SK-N-SH treated with all-trans-retinoic acid at 6 μM for 48 hours (cell line): ENCODE measurements at regions not wholly inside any gene's neighbourhood (a gene's known extent, or its start where the extent isn't known, plus 50 kb on each side); places are given as distances from the start of the nearest gene placed in this dataset.
"Not testable (repeated sequence)": the region's sequence is repeated elsewhere in the genome, so short reads cannot be mapped to it uniquely, and the experiment has no call there.

Source experiments
- ATAC-seq: fragments of 200-7000 bp; cut with Tn5 transposase; 3 replicates; pipeline ENCODE4 v1.9.1; 2020; ENCODE audit warnings: mild to moderate bottlenecking, moderate library complexity
- ARNTL ChIP-seq: fragments of 450-650 bp; formaldehyde crosslinking; IDR thresholded peaks from 2 replicates; pipeline ENCODE4 v1.5.0; 2020; ENCODE audit warnings: low read depth, mild to moderate bottlenecking, moderate library complexity, borderline replicate concordance
- BACH2 ChIP-seq: fragments of 250-450 bp; sonication (Bioruptor Pico); IDR thresholded peaks from 2 replicates; pipeline ENCODE4 v1.9.0; 2021; ENCODE audit warnings: mild to moderate bottlenecking, borderline replicate concordance
- CREB5 ChIP-seq: fragments of 250-450 bp; sonication (Bioruptor Pico); IDR thresholded peaks from 2 replicates; pipeline ENCODE4 v1.5.1; 2020; ENCODE audit warnings: low read depth, mild to moderate bottlenecking, moderate library complexity
- CSDC2 ChIP-seq: fragments of 250-450 bp; sonication (Bioruptor Pico); IDR thresholded peaks from 2 replicates; pipeline ENCODE4 v1.5.0; 2020; ENCODE audit warnings: mild to moderate bottlenecking, moderate library complexity
- CSRNP3 ChIP-seq: fragments of 250-450 bp; sonication (Bioruptor Pico); IDR thresholded peaks from 2 replicates; pipeline ENCODE4 v1.5.1; 2021; ENCODE audit warnings: mild to moderate bottlenecking, moderate library complexity
- GLIS3 ChIP-seq: fragments of 250-450 bp; sonication (Bioruptor Pico); IDR thresholded peaks from 2 replicates; pipeline ENCODE4 v1.5.0; 2020; ENCODE audit warnings: mild to moderate bottlenecking, moderate library complexity
- ISL1 ChIP-seq: fragments of 250-450 bp; sonication (Bioruptor Pico); IDR thresholded peaks from 2 replicates; pipeline ENCODE4 v2.1.2; 2022; ENCODE audit warnings: mild to moderate bottlenecking, moderate library complexity
- OSR1 ChIP-seq: fragments of 250-450 bp; sonication (Bioruptor Pico); IDR thresholded peaks from 2 replicates; pipeline ENCODE4 v1.8.0; 2022; ENCODE audit warnings: moderate library complexity, mild to moderate bottlenecking, inconsistent platforms
- POU6F1 ChIP-seq: fragments of 250-450 bp; sonication (Bioruptor Pico); IDR thresholded peaks from 2 replicates; pipeline ENCODE4 v1.8.0; 2021; ENCODE audit warnings: low read depth, mild to moderate bottlenecking, moderate library complexity, borderline replicate concordance
- PPARA ChIP-seq: fragments of 250-450 bp; sonication (Bioruptor Pico); IDR thresholded peaks from 2 replicates; pipeline ENCODE4 v1.5.0; 2020; ENCODE audit warnings: mild to moderate bottlenecking, borderline replicate concordance
- TCF4 ChIP-seq: fragments of 250-450 bp; sonication (Bioruptor Pico); IDR thresholded peaks from 2 replicates; pipeline ENCODE4 v1.8.0; 2021; ENCODE audit warnings: mild to moderate bottlenecking, moderate library complexity, borderline replicate concordance
- TOX ChIP-seq: fragments of 250-450 bp; sonication (Bioruptor Pico); IDR thresholded peaks from 2 replicates; pipeline ENCODE4 v1.8.0; 2021; ENCODE audit warnings: mild to moderate bottlenecking, moderate library complexity, borderline replicate concordance
- TSHZ2 ChIP-seq: fragments of 250-450 bp; sonication (Bioruptor Pico); IDR thresholded peaks from 2 replicates; pipeline ENCODE4 v1.5.0; 2020; ENCODE audit warnings: mild to moderate bottlenecking, moderate library complexity
- ZFP3 ChIP-seq: fragments of 250-450 bp; sonication (Bioruptor Pico); IDR thresholded peaks from 2 replicates; pipeline ENCODE4 v1.5.0; 2020; ENCODE audit warnings: mild to moderate bottlenecking, moderate library complexity
- ZFP30 ChIP-seq: fragments of 450-650 bp; formaldehyde crosslinking; IDR thresholded peaks from 2 replicates; pipeline ENCODE4 v1.5.0; 2022; ENCODE audit warnings: mild to moderate bottlenecking, moderate library complexity
- ZNF565 ChIP-seq: fragments of 450-650 bp; formaldehyde crosslinking; conservative IDR thresholded peaks from 2 replicates; pipeline ENCODE4 v1.5.0; 2020; ENCODE audit warnings: low read depth, mild to moderate bottlenecking, moderate library complexity
- ZNF70 ChIP-seq: fragments of 450-650 bp; formaldehyde crosslinking; IDR thresholded peaks from 2 replicates; pipeline ENCODE4 v1.5.0; 2020; ENCODE audit warnings: mild to moderate bottlenecking, moderate library complexity
- ZNF8 ChIP-seq: fragments of 450-650 bp; formaldehyde crosslinking; IDR thresholded peaks from 2 replicates; pipeline ENCODE4 v1.5.0; 2020; ENCODE audit warnings: mild to moderate bottlenecking, moderate library complexity

- TF ChIP-seq BACH2 (CRISPR knock-in tag) (no peak), ZNF565 (CRISPR knock-in tag) (no peak), PPARA (CRISPR knock-in tag) (no peak), TCF4 (CRISPR knock-in tag) (no peak), ZFP3 (no peak), ISL1 (CRISPR knock-in tag) (no peak), CSDC2 (no peak), TOX (CRISPR knock-in tag) (no peak), GLIS3 (CRISPR knock-in tag) (no peak), ZFP30 (CRISPR knock-in tag) (no peak), ZNF70 (CRISPR knock-in tag) (no peak)
- ATAC-seq = no peak
These were observed 127.5 kb downstream of the MC4R start for GRCh38 chr18:60245096-60245495.

- ATAC-seq = not testable (repeated sequence)
These were observed 133.4 kb downstream of the MC4R start for GRCh38 chr18:60239024-60239710.

- no peak for ATAC-seq
- no peak for TF ChIP-seq PPARA (CRISPR knock-in tag)
- TF ChIP-seq CSDC2 = no peak
- TF ChIP-seq TSHZ2 (CRISPR knock-in tag) = no peak
- no peak for TF ChIP-seq ZFP30 (CRISPR knock-in tag)
- TF ChIP-seq ZNF8 = no peak
- no peak for TF ChIP-seq CREB5 (CRISPR knock-in tag)
- no peak for TF ChIP-seq ARNTL (CRISPR knock-in tag)
- no peak for TF ChIP-seq TCF4 (CRISPR knock-in tag)
- TF ChIP-seq TOX (CRISPR knock-in tag) = no peak
- TF ChIP-seq BACH2 (CRISPR knock-in tag) = no peak
- no peak for TF ChIP-seq ISL1 (CRISPR knock-in tag)
These were observed 137.4 kb downstream of the MC4R start for GRCh38 chr18:60235164-60235563.

GRCh38 chr18:60232541-60232940, 140.0 kb downstream of the MC4R start:
- no peak for ATAC-seq
- TF ChIP-seq ZNF565 (CRISPR knock-in tag) (no peak), ZNF8 (no peak), TOX (CRISPR knock-in tag) (no peak), PPARA (CRISPR knock-in tag) (no peak), GLIS3 (CRISPR knock-in tag) (no peak), ISL1 (CRISPR knock-in tag) (peak; percentile 84), POU6F1 (no peak), BACH2 (CRISPR knock-in tag) (no peak)

- TF ChIP-seq ZNF565 (CRISPR knock-in tag) (no peak), OSR1 (no peak), TSHZ2 (CRISPR knock-in tag) (no peak), ZFP3 (no peak), CREB5 (CRISPR knock-in tag) (no peak), GLIS3 (CRISPR knock-in tag) (no peak), CSRNP3 (CRISPR knock-in tag) (no peak)
- ATAC-seq = no peak
These were observed 143.7 kb downstream of the MC4R start for GRCh38 chr18:60228609-60229595.
